ENCODE measurements at regions not wholly inside any gene's neighbourhood (a gene's known extent, or its start where the extent isn't known, plus 50 kb on each side); places are given as distances from the start of the nearest gene placed in this dataset.

- Mint-ChIP-seq H3K36me3 (no peaks in the 10 kb centered on the region), H3K27ac (no peak overlapping the region), H3K9me3 (no peaks in the 10 kb centered on the region), H3K4me3 (no peak overlapping the region), H3K4me1 (no peaks in the 10 kb centered on the region), H3K27me3 (peaks cover 18% of the 10 kb centered on the region)
- no peak for ATAC-seq
Measured at GRCh38 chr10:6743291-6743849, 163.3 kb upstream of the PRKCQ start.

GRCh38 chr10:6741541-6741941, 161.5 kb upstream of the PRKCQ start:
- Mint-ChIP-seq H3K36me3 (no peaks in the 10 kb centered on the region), H3K9me3 (no peaks in the 10 kb centered on the region), H3K4me1 (no peaks in the 10 kb centered on the region), H3K27ac (no peak overlapping the region), H3K27me3 (peaks cover 19% of the 10 kb centered on the region), H3K4me3 (no peak overlapping the region)
- ATAC-seq = no peak

GRCh38 chr10:6739530-6740174, 159.6 kb upstream of the PRKCQ start:
- Mint-ChIP-seq H3K27me3 (peaks cover 33% of the 10 kb centered on the region), H3K4me3 (no peak overlapping the region), H3K9me3 (no peaks in the 10 kb centered on the region), H3K27ac (no peak overlapping the region), H3K36me3 (no peaks in the 10 kb centered on the region), H3K4me1 (no peaks in the 10 kb centered on the region)
- no peak for ATAC-seq

GRCh38 chr10:6738112-6738768, 158.2 kb upstream of the PRKCQ start:
- Mint-ChIP-seq H3K4me1 (no peaks in the 10 kb centered on the region), H3K9me3 (no peaks in the 10 kb centered on the region), H3K27ac (no peak overlapping the region), H3K36me3 (no peaks in the 10 kb centered on the region), H3K4me3 (no peak overlapping the region), H3K27me3 (peaks cover 47% of the 10 kb centered on the region)
- ATAC-seq = no peak

- H3K36me3 Mint-ChIP-seq = no peaks in the 10 kb centered on the region
- H3K27ac Mint-ChIP-seq = no peak overlapping the region
- H3K4me1 Mint-ChIP-seq = no peaks in the 10 kb centered on the region
- no peaks in the 10 kb centered on the region for H3K9me3 Mint-ChIP-seq
- no peak for ATAC-seq
- peaks cover 52% of the 10 kb centered on the region for H3K27me3 Mint-ChIP-seq
- H3K4me3 Mint-ChIP-seq = no peak overlapping the region
Measured at GRCh38 chr10:6737758-6738111, 157.7 kb upstream of the PRKCQ start.

GRCh38 chr10:6737080-6737641, 157.1 kb upstream of the PRKCQ start:
- Mint-ChIP-seq H3K4me3 (no peak overlapping the region), H3K27ac (no peak overlapping the region), H3K9me3 (no peaks in the 10 kb centered on the region), H3K4me1 (no peaks in the 10 kb centered on the region), H3K36me3 (no peaks in the 10 kb centered on the region), H3K27me3 (peaks cover 57% of the 10 kb centered on the region)
- no peak for ATAC-seq

GRCh38 chr10:6734286-6734685, 154.2 kb upstream of the PRKCQ start:
- Mint-ChIP-seq H3K27me3 (peaks cover 70% of the 10 kb centered on the region), H3K9me3 (no peaks in the 10 kb centered on the region), H3K4me3 (no peak overlapping the region), H3K4me1 (no peaks in the 10 kb centered on the region), H3K36me3 (no peaks in the 10 kb centered on the region), H3K27ac (no peak overlapping the region)
- peak; percentile 31 for ATAC-seq

- H3K27me3 Mint-ChIP-seq = peaks cover 72% of the 10 kb centered on the region
- no peaks in the 10 kb centered on the region for H3K36me3 Mint-ChIP-seq
- peaks cover 2% of the 10 kb centered on the region for H3K9me3 Mint-ChIP-seq
- no peak overlapping the region for H3K27ac Mint-ChIP-seq
- H3K4me3 Mint-ChIP-seq = no peak overlapping the region
- no peaks in the 10 kb centered on the region for H3K4me1 Mint-ChIP-seq
- no peak for ATAC-seq
Measured at GRCh38 chr10:6729861-6730344, 149.8 kb upstream of the PRKCQ start.

- no peak overlapping the region for H3K27ac Mint-ChIP-seq
- H3K36me3 Mint-ChIP-seq = no peaks in the 10 kb centered on the region
Measured at GRCh38 chr10:6729071-6729774, 149.1 kb upstream of the PRKCQ start.

GRCh38 chr10:6726924-6727323, 146.8 kb upstream of the PRKCQ start:
- Mint-ChIP-seq H3K9me3 (peaks cover 5% of the 10 kb centered on the region), H3K4me1 (no peaks in the 10 kb centered on the region), H3K27me3 (peaks cover 65% of the 10 kb centered on the region), H3K27ac (no peak overlapping the region), H3K36me3 (no peaks in the 10 kb centered on the region), H3K4me3 (no peak overlapping the region)
- no peak for ATAC-seq

More at GRCh38 chr10:6729071-6729774, 149.1 kb upstream of the PRKCQ start:
- Mint-ChIP-seq H3K4me1 (no peaks in the 10 kb centered on the region), H3K27me3 (peaks cover 71% of the 10 kb centered on the region), H3K4me3 (no peak overlapping the region), H3K9me3 (peaks cover 3% of the 10 kb centered on the region)
- ATAC-seq = peak; percentile 58

- Mint-ChIP-seq H3K27me3 (peaks cover 65% of the 10 kb centered on the region), H3K27ac (no peak overlapping the region), H3K36me3 (no peaks in the 10 kb centered on the region), H3K4me3 (no peak overlapping the region), H3K9me3 (peaks cover 6% of the 10 kb centered on the region), H3K4me1 (no peaks in the 10 kb centered on the region)
- no peak for ATAC-seq
Measured at GRCh38 chr10:6722616-6723004, 142.5 kb upstream of the PRKCQ start.

- peaks cover 60% of the 10 kb centered on the region for H3K27me3 Mint-ChIP-seq
Measured at GRCh38 chr10:6721964-6722615, 142.0 kb upstream of the PRKCQ start.

GRCh38 chr10:6721480-6721879, 141.4 kb upstream of the PRKCQ start:
- Mint-ChIP-seq H3K9me3 (peaks cover 6% of the 10 kb centered on the region), H3K27me3 (peaks cover 54% of the 10 kb centered on the region), H3K27ac (no peak overlapping the region), H3K4me1 (no peaks in the 10 kb centered on the region), H3K4me3 (no peak overlapping the region), H3K36me3 (no peaks in the 10 kb centered on the region)
- no peak for ATAC-seq

More at GRCh38 chr10:6721964-6722615, 142.0 kb upstream of the PRKCQ start:
- no peak overlapping the region for H3K27ac Mint-ChIP-seq
- H3K4me1 Mint-ChIP-seq = no peaks in the 10 kb centered on the region
- no peaks in the 10 kb centered on the region for H3K36me3 Mint-ChIP-seq
- no peak for ATAC-seq
- H3K4me3 Mint-ChIP-seq = no peak overlapping the region
- H3K9me3 Mint-ChIP-seq = peaks cover 6% of the 10 kb centered on the region

GRCh38 chr10:6719561-6719960, 139.5 kb upstream of the PRKCQ start:
- Mint-ChIP-seq H3K27ac (no peak overlapping the region), H3K4me3 (no peak overlapping the region), H3K9me3 (peaks cover 6% of the 10 kb centered on the region), H3K27me3 (peaks cover 53% of the 10 kb centered on the region), H3K36me3 (no peaks in the 10 kb centered on the region), H3K4me1 (no peaks in the 10 kb centered on the region)
- ATAC-seq = no peak

- Mint-ChIP-seq H3K27ac (no peak overlapping the region), H3K9me3 (peaks cover 4% of the 10 kb centered on the region), H3K27me3 (peaks cover 44% of the 10 kb centered on the region), H3K4me1 (no peaks in the 10 kb centered on the region), H3K36me3 (no peaks in the 10 kb centered on the region), H3K4me3 (no peak overlapping the region)
- no peak for ATAC-seq
Measured at GRCh38 chr10:6718550-6718949, 138.5 kb upstream of the PRKCQ start.

Data from stimulated activated memory B cell treated with anti-CD40 and anti-IgM and Interleukin-4, amounts not matched to agents 10 μg/mL and 1 μg/mL and 100 μg/mL, for 72 hours (primary cell).